HG03565 (cell line): ENCODE measurements at regions not wholly inside any gene's neighbourhood (a gene's known extent, or its start where the extent isn't known, plus 50 kb on each side); places are given as distances from the start of the nearest gene placed in this dataset.

ENCODE experiments used
- ATAC-seq: cut with Tn5 transposase; IDR thresholded peaks from one replicate; pipeline ENCODE4 v1.9.1; 2021; ENCODE audit warnings: mild to moderate bottlenecking, moderate library complexity; ENCODE audit not compliant: unreplicated experiment

GRCh38 chr6:82017288-82017687, 230.3 kb downstream of the IBTK start:
- ATAC-seq, result no peak

GRCh38 chr6:82015526-82015925, 232.0 kb downstream of the IBTK start:
- ATAC-seq, result no peak

GRCh38 chr6:82015043-82015442, 232.5 kb downstream of the IBTK start:
- ATAC-seq, result no peak

- no peak for ATAC-seq
Measured at GRCh38 chr6:82013561-82014530, 233.7 kb downstream of the IBTK start.

GRCh38 chr6:82006027-82006738, 241.4 kb downstream of the IBTK start:
- peak; percentile 91 for ATAC-seq

GRCh38 chr6:82000551-82000950, 247.0 kb downstream of the IBTK start:
- no peak for ATAC-seq

GRCh38 chr6:81999826-82000225, 247.3 kb upstream of the TENT5A start:
- no peak for ATAC-seq

GRCh38 chr6:81999270-81999669, 246.8 kb upstream of the TENT5A start:
- no peak for ATAC-seq

GRCh38 chr6:81998432-81998831, 246.0 kb upstream of the TENT5A start:
- ATAC-seq, result no peak

- ATAC-seq, result peak; percentile 49
Measured at GRCh38 chr6:81997090-81997926, 244.8 kb upstream of the TENT5A start.

GRCh38 chr6:81996414-81996813, 243.9 kb upstream of the TENT5A start:
- peak; percentile 92 for ATAC-seq

GRCh38 chr6:81995548-81996289, 243.2 kb upstream of the TENT5A start:
- no peak for ATAC-seq

- ATAC-seq, result no peak
Measured at GRCh38 chr6:81988871-81989270, 236.4 kb upstream of the TENT5A start.

- ATAC-seq, result no peak
Measured at GRCh38 chr6:81988446-81988845, 236.0 kb upstream of the TENT5A start.

GRCh38 chr6:81987293-81987692, 234.8 kb upstream of the TENT5A start:
- no peak for ATAC-seq

- ATAC-seq, result no peak
Measured at GRCh38 chr6:81985191-81985590, 232.7 kb upstream of the TENT5A start.

GRCh38 chr6:81984599-81984998, 232.1 kb upstream of the TENT5A start:
- ATAC-seq, result no peak

- no peak for ATAC-seq
Measured at GRCh38 chr6:81981812-81982211, 229.3 kb upstream of the TENT5A start.

- ATAC-seq, result no peak
Measured at GRCh38 chr6:81979767-81980166, 227.3 kb upstream of the TENT5A start.

- ATAC-seq, result no peak
Measured at GRCh38 chr6:81979329-81979728, 226.8 kb upstream of the TENT5A start.
